ENCODE measurements at regions not wholly inside any gene's neighbourhood (a gene's known extent, or its start where the extent isn't known, plus 50 kb on each side); places are given as distances from the start of the nearest gene placed in this dataset.

GRCh38 chr13:73973156-73973555, 161.0 kb downstream of the KLF12 start:
- no peak overlapping the region for H3K4me3 ChIP-seq (ENCODE audit: insufficient read depth, low read depth, low read length)
- WGBS, 2 experiments = 91 to 100% methylated on average over 1 to 2 of the region's 2 CpGs
- H3K9me3 ChIP-seq (ENCODE audit: control insufficient read depth, low read length) = no peaks in the 10 kb centered on the region

GRCh38 chr13:73972545-73972944, 161.7 kb downstream of the KLF12 start:
- 92 to 96% methylated on average over 7 of the region's 7 CpGs for WGBS, 2 experiments

More at GRCh38 chr13:73973156-73973555, 161.0 kb downstream of the KLF12 start:
- Histone ChIP-seq H3K27ac (ENCODE audit: insufficient read depth, low read depth, low read length, poor library complexity, severe bottlenecking) (no peak overlapping the region), H3K27me3 (ENCODE audit: control insufficient read depth, insufficient read depth, low read length, poor library complexity, severe bottlenecking) (no peaks in the 10 kb centered on the region), H3K36me3 (ENCODE audit: control insufficient read depth, insufficient read depth, low read length) (no peaks in the 10 kb centered on the region), H3K4me1 (ENCODE audit: control insufficient read depth, insufficient read depth, low read length) (no peaks in the 10 kb centered on the region)

GRCh38 chr13:73971481-73971880, 162.7 kb downstream of the KLF12 start:
- Histone ChIP-seq H3K9me3 (ENCODE audit: control insufficient read depth, low read length) (no peaks in the 10 kb centered on the region), H3K4me1 (ENCODE audit: control insufficient read depth, insufficient read depth, low read length) (no peaks in the 10 kb centered on the region), H3K36me3 (ENCODE audit: control insufficient read depth, insufficient read depth, low read length) (no peaks in the 10 kb centered on the region), H3K27ac (ENCODE audit: insufficient read depth, low read depth, low read length, poor library complexity, severe bottlenecking) (no peak overlapping the region), H3K27me3 (ENCODE audit: control insufficient read depth, insufficient read depth, low read length, poor library complexity, severe bottlenecking) (no peaks in the 10 kb centered on the region), H3K4me3 (ENCODE audit: insufficient read depth, low read depth, low read length) (no peak overlapping the region)
- WGBS, 2 experiments = 88 to 90% methylated on average over 2 of the region's 2 CpGs

More at GRCh38 chr13:73972545-73972944, 161.7 kb downstream of the KLF12 start:
- no peaks in the 10 kb centered on the region for H3K27me3 ChIP-seq (ENCODE audit: control insufficient read depth, insufficient read depth, low read length, poor library complexity, severe bottlenecking)
- H3K4me1 ChIP-seq (ENCODE audit: control insufficient read depth, insufficient read depth, low read length) = no peaks in the 10 kb centered on the region
- H3K27ac ChIP-seq (ENCODE audit: insufficient read depth, low read depth, low read length, poor library complexity, severe bottlenecking) = no peak overlapping the region
- H3K36me3 ChIP-seq (ENCODE audit: control insufficient read depth, insufficient read depth, low read length) = no peaks in the 10 kb centered on the region
- no peaks in the 10 kb centered on the region for H3K9me3 ChIP-seq (ENCODE audit: control insufficient read depth, low read length)
- no peak overlapping the region for H3K4me3 ChIP-seq (ENCODE audit: insufficient read depth, low read depth, low read length)

- Histone ChIP-seq H3K4me3 (ENCODE audit: insufficient read depth, low read depth, low read length) (no peak overlapping the region), H3K9me3 (ENCODE audit: control insufficient read depth, low read length) (no peaks in the 10 kb centered on the region), H3K27me3 (ENCODE audit: control insufficient read depth, insufficient read depth, low read length, poor library complexity, severe bottlenecking) (no peaks in the 10 kb centered on the region), H3K27ac (ENCODE audit: insufficient read depth, low read depth, low read length, poor library complexity, severe bottlenecking) (no peak overlapping the region), H3K4me1 (ENCODE audit: control insufficient read depth, insufficient read depth, low read length) (no peaks in the 10 kb centered on the region), H3K36me3 (ENCODE audit: control insufficient read depth, insufficient read depth, low read length) (no peaks in the 10 kb centered on the region)
- WGBS, 2 experiments = 89 to 94% methylated on average over 7 of the region's 7 CpGs
Measured at GRCh38 chr13:73970421-73971055, 163.7 kb downstream of the KLF12 start.

GRCh38 chr13:73967397-73968165, 166.6 kb downstream of the KLF12 start:
- H3K27me3 ChIP-seq (ENCODE audit: control insufficient read depth, insufficient read depth, low read length, poor library complexity, severe bottlenecking) = no peaks in the 10 kb centered on the region
- no peaks in the 10 kb centered on the region for H3K4me1 ChIP-seq (ENCODE audit: control insufficient read depth, insufficient read depth, low read length)
- no peak overlapping the region for H3K4me3 ChIP-seq (ENCODE audit: insufficient read depth, low read depth, low read length)
- H3K36me3 ChIP-seq (ENCODE audit: control insufficient read depth, insufficient read depth, low read length) = no peaks in the 10 kb centered on the region
- 95 to 99% methylated on average over 3 of the region's 5 CpGs for WGBS, 2 experiments
- H3K27ac ChIP-seq (ENCODE audit: insufficient read depth, low read depth, low read length, poor library complexity, severe bottlenecking) = no peak overlapping the region
- H3K9me3 ChIP-seq (ENCODE audit: control insufficient read depth, low read length) = no peaks in the 10 kb centered on the region

GRCh38 chr13:73966331-73966730, 167.9 kb downstream of the KLF12 start:
- Histone ChIP-seq H3K27me3 (ENCODE audit: control insufficient read depth, insufficient read depth, low read length, poor library complexity, severe bottlenecking) (no peaks in the 10 kb centered on the region), H3K4me1 (ENCODE audit: control insufficient read depth, insufficient read depth, low read length) (no peaks in the 10 kb centered on the region), H3K36me3 (ENCODE audit: control insufficient read depth, insufficient read depth, low read length) (no peaks in the 10 kb centered on the region), H3K4me3 (ENCODE audit: insufficient read depth, low read depth, low read length) (no peak overlapping the region), H3K27ac (ENCODE audit: insufficient read depth, low read depth, low read length, poor library complexity, severe bottlenecking) (no peak overlapping the region), H3K9me3 (ENCODE audit: control insufficient read depth, low read length) (no peaks in the 10 kb centered on the region)

GRCh38 chr13:73962284-73962683, 171.9 kb downstream of the KLF12 start:
- Histone ChIP-seq H3K4me1 (ENCODE audit: control insufficient read depth, insufficient read depth, low read length) (no peaks in the 10 kb centered on the region), H3K36me3 (ENCODE audit: control insufficient read depth, insufficient read depth, low read length) (no peaks in the 10 kb centered on the region), H3K27ac (ENCODE audit: insufficient read depth, low read depth, low read length, poor library complexity, severe bottlenecking) (no peak overlapping the region), H3K9me3 (ENCODE audit: control insufficient read depth, low read length) (no peaks in the 10 kb centered on the region), H3K4me3 (ENCODE audit: insufficient read depth, low read depth, low read length) (no peak overlapping the region), H3K27me3 (ENCODE audit: control insufficient read depth, insufficient read depth, low read length, poor library complexity, severe bottlenecking) (no peaks in the 10 kb centered on the region)
- 74 to 77% methylated on average over 5 of the region's 5 CpGs for WGBS, 2 experiments

- no peak overlapping the region for H3K4me3 ChIP-seq (ENCODE audit: insufficient read depth, low read depth, low read length)
- 93 to 94% methylated on average over 4 of the region's 4 CpGs for WGBS, 2 experiments
- H3K27ac ChIP-seq (ENCODE audit: insufficient read depth, low read depth, low read length, poor library complexity, severe bottlenecking) = no peak overlapping the region
- no peaks in the 10 kb centered on the region for H3K9me3 ChIP-seq (ENCODE audit: control insufficient read depth, low read length)
- H3K4me1 ChIP-seq (ENCODE audit: control insufficient read depth, insufficient read depth, low read length) = no peaks in the 10 kb centered on the region
- no peaks in the 10 kb centered on the region for H3K36me3 ChIP-seq (ENCODE audit: control insufficient read depth, insufficient read depth, low read length)
- no peaks in the 10 kb centered on the region for H3K27me3 ChIP-seq (ENCODE audit: control insufficient read depth, insufficient read depth, low read length, poor library complexity, severe bottlenecking)
Measured at GRCh38 chr13:73961181-73961580, 173.0 kb downstream of the KLF12 start.

GRCh38 chr13:73960474-73960873, 173.7 kb downstream of the KLF12 start:
- Histone ChIP-seq H3K4me1 (ENCODE audit: control insufficient read depth, insufficient read depth, low read length) (no peaks in the 10 kb centered on the region), H3K4me3 (ENCODE audit: insufficient read depth, low read depth, low read length) (no peak overlapping the region), H3K27me3 (ENCODE audit: control insufficient read depth, insufficient read depth, low read length, poor library complexity, severe bottlenecking) (no peaks in the 10 kb centered on the region), H3K9me3 (ENCODE audit: control insufficient read depth, low read length) (no peaks in the 10 kb centered on the region), H3K27ac (ENCODE audit: insufficient read depth, low read depth, low read length, poor library complexity, severe bottlenecking) (no peak overlapping the region), H3K36me3 (ENCODE audit: control insufficient read depth, insufficient read depth, low read length) (no peaks in the 10 kb centered on the region)
- WGBS, 2 experiments = 100% methylated on average over 1 of the region's 1 CpG; no CpG with 5 or more reads in 1 of the 2 experiments

GRCh38 chr13:73958657-73959397, 175.4 kb downstream of the KLF12 start:
- Histone ChIP-seq H3K27ac (ENCODE audit: insufficient read depth, low read depth, low read length, poor library complexity, severe bottlenecking) (no peak overlapping the region), H3K36me3 (ENCODE audit: control insufficient read depth, insufficient read depth, low read length) (no peaks in the 10 kb centered on the region), H3K9me3 (ENCODE audit: control insufficient read depth, low read length) (no peaks in the 10 kb centered on the region), H3K4me3 (ENCODE audit: insufficient read depth, low read depth, low read length) (no peak overlapping the region), H3K4me1 (ENCODE audit: control insufficient read depth, insufficient read depth, low read length) (no peaks in the 10 kb centered on the region), H3K27me3 (ENCODE audit: control insufficient read depth, insufficient read depth, low read length, poor library complexity, severe bottlenecking) (no peaks in the 10 kb centered on the region)
- WGBS, 2 experiments = 87 to 88% methylated on average over 8 of the region's 8 CpGs

Data from ectodermal cell (in vitro differentiated cells).